GM21619 (cell line): ENCODE measurements at regions not wholly inside any gene's neighbourhood (a gene's known extent, or its start where the extent isn't known, plus 50 kb on each side); places are given as distances from the start of the nearest gene placed in this dataset.

Experiments used
- ATAC-seq: cut with Tn5 transposase; IDR thresholded peaks from one replicate; pipeline ENCODE4 v1.9.1; 2021; ENCODE audit not compliant: unreplicated experiment

GRCh38 chr6:137775227-137775626, 91.8 kb upstream of the TNFAIP3 start:
- no peak for ATAC-seq

GRCh38 chr6:137775720-137776119, 91.3 kb upstream of the TNFAIP3 start:
- ATAC-seq, result no peak

GRCh38 chr6:137776256-137776655, 90.8 kb upstream of the TNFAIP3 start:
- ATAC-seq, result no peak

GRCh38 chr6:137776786-137777686, 90.0 kb upstream of the TNFAIP3 start:
- no peak for ATAC-seq

GRCh38 chr6:137777687-137778075, 89.4 kb upstream of the TNFAIP3 start:
- ATAC-seq, result no peak

GRCh38 chr6:137779982-137780381, 87.1 kb upstream of the TNFAIP3 start:
- no peak for ATAC-seq

- ATAC-seq, result no peak
Observed at GRCh38 chr6:137780447-137781034, 86.5 kb upstream of the TNFAIP3 start.

GRCh38 chr6:137781639-137782038, 85.4 kb upstream of the TNFAIP3 start:
- no peak for ATAC-seq

- ATAC-seq, result no peak
Observed at GRCh38 chr6:137782166-137783039, 84.7 kb upstream of the TNFAIP3 start.

GRCh38 chr6:137783710-137784109, 83.3 kb upstream of the TNFAIP3 start:
- ATAC-seq, result no peak

- no peak for ATAC-seq
Observed at GRCh38 chr6:137784583-137784982, 82.5 kb upstream of the TNFAIP3 start.

GRCh38 chr6:137787016-137787415, 80.0 kb upstream of the TNFAIP3 start:
- ATAC-seq, result no peak

- ATAC-seq, result no peak
Observed at GRCh38 chr6:137788248-137788647, 78.8 kb upstream of the TNFAIP3 start.

- no peak for ATAC-seq
Observed at GRCh38 chr6:137791281-137792159, 75.5 kb upstream of the TNFAIP3 start.

GRCh38 chr6:137792160-137793033, 74.7 kb upstream of the TNFAIP3 start:
- ATAC-seq, result no peak

- no peak for ATAC-seq
Observed at GRCh38 chr6:137793805-137794515, 73.1 kb upstream of the TNFAIP3 start.

- no peak for ATAC-seq
Observed at GRCh38 chr6:137794516-137795201, 72.4 kb upstream of the TNFAIP3 start.

- ATAC-seq, result no peak
Observed at GRCh38 chr6:137795501-137795900, 71.6 kb upstream of the TNFAIP3 start.
